OCI-LY3 (cell line): ENCODE measurements at regions not wholly inside any gene's neighbourhood (a gene's known extent, or its start where the extent isn't known, plus 50 kb on each side); places are given as distances from the start of the nearest gene placed in this dataset.

Experiments used
- H2AFZ ChIP-seq: fragments of 200-600, 300-600 bp; shearing (Covaris generic); 2 replicates; pipeline ENCODE4 v1.6.0; 2014; ENCODE audit warnings: antibody characterized with exemption, low read depth, low read length
- H3K27ac ChIP-seq: fragments of 200-600, 300-600 bp; sonication (generic); 2 replicates; pipeline ENCODE4 v1.5.1; 2014; ENCODE audit warnings: mild to moderate bottlenecking, low read length, moderate library complexity, mixed read lengths
- H3K27me3 ChIP-seq: fragments of 200-600, 300-600 bp; sonication (generic); 2 replicates; pipeline ENCODE4 v1.6.1; 2014; ENCODE audit warnings: low read depth, low read length, mixed read lengths
- H3K36me3 ChIP-seq: fragments of 200-600, 300-600 bp; sonication (generic); replicated peaks from 2 replicates; pipeline ENCODE3; 2014; ENCODE audit warnings: low read depth, low read length, mixed read lengths
- H3K4me1 ChIP-seq: fragments of 300-600, 200-600 bp; sonication (generic); 2 replicates; pipeline ENCODE4 v1.6.1; 2014; ENCODE audit warnings: low read length, mixed read lengths
- H3K4me2 ChIP-seq: fragments of 200-600, 300-600 bp; sonication (generic); 2 replicates; pipeline ENCODE4 v1.6.1; 2014; ENCODE audit warnings: low read length, mixed read lengths
- H3K4me3 ChIP-seq: fragments of 300-600, 200-600 bp; sonication (generic); 2 replicates; pipeline ENCODE4 v1.5.1; 2014; ENCODE audit warnings: antibody characterized with exemption, mild to moderate bottlenecking, low read length, moderate library complexity
- H3K79me2 ChIP-seq: fragments of 300-600, 200-600 bp; shearing (Covaris generic); 2 replicates; pipeline ENCODE4 v1.6.1; 2014; ENCODE audit warnings: mild to moderate bottlenecking, low read length, mixed read lengths
- H3K9ac ChIP-seq: fragments of 300-600, 200-600 bp; shearing (Covaris generic); 2 replicates; pipeline ENCODE4 v1.6.0; 2014; ENCODE audit warnings: mild to moderate bottlenecking, low read length, moderate library complexity
- H3K9me3 ChIP-seq: fragments of 200-600, 300-600 bp; shearing (Covaris generic); 2 replicates; pipeline ENCODE4 v1.6.1; 2014; ENCODE audit warnings: low read length, mixed read lengths; ENCODE audit not compliant: insufficient read depth
- H4K20me1 ChIP-seq: fragments of 200-600, 300-600 bp; sonication (generic); 2 replicates; pipeline ENCODE4 v1.6.1; 2016; ENCODE audit warnings: low read length, mixed read lengths; ENCODE audit not compliant: insufficient read depth
- EZH2phosphoT487 ChIP-seq: fragments of 200-600 bp; shearing (Covaris generic); IDR thresholded peaks from 2 replicates; pipeline ENCODE4 v1.6.1; 2018; ENCODE audit warnings: antibody characterized with exemption, mixed run types, low read depth
- TF ChIP-seq, protein P1 (sequence below): fragments of 200-600, 300-600 bp; sonication (generic); IDR thresholded peaks from 2 replicates; pipeline ENCODE4 v1.5.1; 2014; ENCODE audit warnings: antibody characterized with exemption, low read length, low read depth

GRCh38 chr10:109386101-109386500 is 537.2 kb downstream of the XPNPEP1 start:
- Histone ChIP-seq H3K4me3 (no peak overlapping the region), H3K36me3 (no peaks in the 10 kb centered on the region), H3K9ac (no peak overlapping the region), H3K4me2 (no peak overlapping the region), H3K4me1 (no peaks in the 10 kb centered on the region), H3K9me3 (no peaks in the 10 kb centered on the region), H3K27me3 (no peaks in the 10 kb centered on the region), H3K79me2 (no peaks in the 10 kb centered on the region), H3K27ac (no peak overlapping the region), H4K20me1 (no peaks in the 10 kb centered on the region), H2AFZ (no peak overlapping the region)
- no peak for TF ChIP-seq EZH2phosphoT487
- TF ChIP-seq, protein P1, sequence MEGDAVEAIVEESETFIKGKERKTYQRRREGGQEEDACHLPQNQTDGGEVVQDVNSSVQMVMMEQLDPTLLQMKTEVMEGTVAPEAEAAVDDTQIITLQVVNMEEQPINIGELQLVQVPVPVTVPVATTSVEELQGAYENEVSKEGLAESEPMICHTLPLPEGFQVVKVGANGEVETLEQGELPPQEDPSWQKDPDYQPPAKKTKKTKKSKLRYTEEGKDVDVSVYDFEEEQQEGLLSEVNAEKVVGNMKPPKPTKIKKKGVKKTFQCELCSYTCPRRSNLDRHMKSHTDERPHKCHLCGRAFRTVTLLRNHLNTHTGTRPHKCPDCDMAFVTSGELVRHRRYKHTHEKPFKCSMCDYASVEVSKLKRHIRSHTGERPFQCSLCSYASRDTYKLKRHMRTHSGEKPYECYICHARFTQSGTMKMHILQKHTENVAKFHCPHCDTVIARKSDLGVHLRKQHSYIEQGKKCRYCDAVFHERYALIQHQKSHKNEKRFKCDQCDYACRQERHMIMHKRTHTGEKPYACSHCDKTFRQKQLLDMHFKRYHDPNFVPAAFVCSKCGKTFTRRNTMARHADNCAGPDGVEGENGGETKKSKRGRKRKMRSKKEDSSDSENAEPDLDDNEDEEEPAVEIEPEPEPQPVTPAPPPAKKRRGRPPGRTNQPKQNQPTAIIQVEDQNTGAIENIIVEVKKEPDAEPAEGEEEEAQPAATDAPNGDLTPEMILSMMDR = no peak

- Histone ChIP-seq H3K27ac (no peak overlapping the region), H3K27me3 (no peaks in the 10 kb centered on the region), H3K4me2 (no peak overlapping the region), H3K9ac (no peak overlapping the region), H2AFZ (no peak overlapping the region), H3K79me2 (no peaks in the 10 kb centered on the region), H3K36me3 (no peaks in the 10 kb centered on the region), H4K20me1 (no peaks in the 10 kb centered on the region), H3K9me3 (no peaks in the 10 kb centered on the region), H3K4me1 (no peaks in the 10 kb centered on the region), H3K4me3 (no peak overlapping the region)
- no peak for TF ChIP-seq EZH2phosphoT487
- TF ChIP-seq, protein P1 = no peak
These were observed 544.1 kb downstream of the XPNPEP1 start for GRCh38 chr10:109379186-109379585.

GRCh38 chr10:109374215-109374614 is 549.1 kb downstream of the XPNPEP1 start:
- Histone ChIP-seq H3K79me2 (no peaks in the 10 kb centered on the region), H3K4me2 (no peak overlapping the region), H3K36me3 (no peaks in the 10 kb centered on the region), H3K9me3 (no peaks in the 10 kb centered on the region), H3K27ac (no peak overlapping the region), H3K4me1 (no peaks in the 10 kb centered on the region), H2AFZ (no peak overlapping the region), H3K9ac (no peak overlapping the region), H3K27me3 (no peaks in the 10 kb centered on the region), H4K20me1 (no peaks in the 10 kb centered on the region), H3K4me3 (no peak overlapping the region)
- no peak for TF ChIP-seq EZH2phosphoT487
- TF ChIP-seq, protein P1 = no peak

DNA sequence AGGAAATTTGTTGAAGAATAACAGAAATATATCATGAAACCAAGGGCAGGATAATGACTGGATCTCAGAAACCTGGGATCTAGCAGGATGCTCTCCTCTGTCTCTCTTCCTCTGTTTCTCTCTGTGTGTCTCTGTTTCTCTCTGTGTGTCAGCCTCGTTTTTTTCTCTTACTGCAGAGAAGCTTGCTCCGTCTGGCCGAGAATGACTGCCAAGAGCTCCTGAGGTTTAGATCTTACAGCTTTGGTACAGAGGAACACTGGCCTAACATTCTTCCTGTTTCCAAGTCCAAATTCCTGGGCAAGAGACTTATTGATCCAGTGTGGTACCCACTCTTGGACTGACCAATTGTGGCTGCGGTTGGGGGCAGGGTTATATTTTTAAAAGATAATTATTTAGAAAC is 564.0 kb downstream of the XPNPEP1 start:
- no peaks in the 10 kb centered on the region for H3K79me2 ChIP-seq
- H3K4me1 ChIP-seq = no peaks in the 10 kb centered on the region
- H3K4me3 ChIP-seq = no peak overlapping the region
- H3K27me3 ChIP-seq = no peaks in the 10 kb centered on the region
- no peaks in the 10 kb centered on the region for H4K20me1 ChIP-seq
- H3K27ac ChIP-seq = no peak overlapping the region
- H3K4me2 ChIP-seq = no peak overlapping the region
- no peaks in the 10 kb centered on the region for H3K9me3 ChIP-seq
- no peak for TF ChIP-seq EZH2phosphoT487
- TF ChIP-seq, protein P1 = no peak
- H2AFZ ChIP-seq = no peak overlapping the region
- H3K9ac ChIP-seq = no peak overlapping the region
- H3K36me3 ChIP-seq = no peaks in the 10 kb centered on the region
